A673 (cell line): ENCODE measurements at regions not wholly inside any gene's neighbourhood (a gene's known extent, or its start where the extent isn't known, plus 50 kb on each side); places are given as distances from the start of the nearest gene placed in this dataset.
A peak's percentile ranks its signal among the peaks of the same experiment; 100 is the strongest.

Experiments used
- BruUV-seq: library from RNA; stranded (reverse); fragments of 400-500 nt; replicated peaks from 2 replicates; lab custom pipeline; 2021; lab: Mats Ljungman, UMichigan
- CTCF ChIA-PET: fragments of 300-600 bp; sonication (Branson Sonifier 250); formaldehyde crosslinking; loops from one replicate; lab custom pipeline; 2022; ENCODE audit warnings: antibody characterized with exemption; lab: Charles Lee
- POLR2A ChIA-PET: fragments of 300-600 bp; sonication (Branson Sonifier 250); formaldehyde crosslinking; loops from one replicate; lab custom pipeline; 2022; ENCODE audit warnings: antibody characterized with exemption; ENCODE audit not compliant: low non-redundant PET; lab: Charles Lee
- DNase-seq: peaks from one replicate; pipeline ENCODE4 v3.0.0-alpha.2; 2015; ENCODE audit warnings: low spot score
- H3K27ac ChIP-seq: fragments of 200-600 bp; sonication (generic); 2 replicates; pipeline ENCODE4 v1.5.1; 2016; ENCODE audit warnings: mixed run types, low read depth, mild to moderate bottlenecking, mixed read lengths, antibody characterized with exemption, low read length; ENCODE audit not compliant: poor library complexity, severe bottlenecking
- H3K27me3 ChIP-seq: fragments of 200-600 bp; sonication (generic); replicated peaks from 2 replicates; pipeline ENCODE4 v1.6.1; 2017; ENCODE audit warnings: mixed run types, low read depth, mild to moderate bottlenecking, mixed read lengths, antibody characterized with exemption, low read length; ENCODE audit not compliant: insufficient read depth, poor library complexity
- H3K36me3 ChIP-seq: fragments of 200-600 bp; sonication (generic); 2 replicates; pipeline ENCODE4 v1.6.1; 2016; ENCODE audit warnings: mixed run types, mild to moderate bottlenecking, mixed read lengths, antibody characterized with exemption, low read length; ENCODE audit not compliant: insufficient read depth, poor library complexity, severe bottlenecking
- H3K4me1 ChIP-seq: fragments of 200-600 bp; sonication (generic); 2 replicates; pipeline ENCODE4 v1.6.1; 2017; ENCODE audit warnings: mixed run types, mild to moderate bottlenecking, mixed read lengths, antibody characterized with exemption, low read length; ENCODE audit not compliant: insufficient read depth, poor library complexity, severe bottlenecking
- H3K4me3 ChIP-seq: fragments of 200-600 bp; sonication (generic); 2 replicates; pipeline ENCODE4 v1.5.1; 2016; ENCODE audit warnings: low read depth, mixed run types, mild to moderate bottlenecking, mixed read lengths, low read length; ENCODE audit not compliant: poor library complexity, severe bottlenecking
- H3K9me3 ChIP-seq: fragments of 200-600 bp; sonication (generic); 2 replicates; pipeline ENCODE4 v1.6.1; 2016; ENCODE audit warnings: mixed run types, low read depth, mild to moderate bottlenecking, mixed read lengths, antibody characterized with exemption, low read length; ENCODE audit not compliant: poor library complexity, severe bottlenecking
- CTCF ChIP-seq: fragments of 300-800, 200-600 bp; sonication (generic); conservative IDR thresholded peaks from 2 replicates; pipeline ENCODE4 v1.5.1; 2017; ENCODE audit warnings: low read depth, mild to moderate bottlenecking, antibody characterized with exemption, low read length, moderate library complexity, mixed read lengths
- EZH2 ChIP-seq: fragments of 200-600 bp; sonication (generic); IDR thresholded peaks from 2 replicates; pipeline ENCODE4 v1.6.1; 2017; ENCODE audit warnings: borderline replicate concordance, low read depth, mild to moderate bottlenecking, mixed read lengths, antibody characterized with exemption, low read length; ENCODE audit not compliant: poor library complexity, severe bottlenecking
- intact Hi-C: fragments of 100-400 bp; cut with micrococcal nuclease; formaldehyde crosslinking; loops from one replicate; pipeline ENCODE4 v1.10.0; 2022; ENCODE audit not compliant: unreplicated experiment

- BruUV-seq: no TSS peak
- TF ChIP-seq CTCF (no peak), EZH2 (no peak)
- POLR2A ChIA-PET: no interaction called here
- Histone ChIP-seq H3K4me3 (no peak overlapping the region), H3K27ac (no peak overlapping the region), H3K9me3 (no peaks in the 10 kb centered on the region), H3K4me1 (no peaks in the 10 kb centered on the region), H3K36me3 (no peaks in the 10 kb centered on the region), H3K27me3 (no peaks in the 10 kb centered on the region)
- intact Hi-C loops: no loop called here
- CTCF ChIA-PET: no interaction called here
- no peak for DNase-seq
These were observed 436.8 kb downstream of the BCL11B start for GRCh38 chr14:98835051-98835824.

GRCh38 chr14:98835825-98836100, 436.2 kb downstream of the BCL11B start:
- H3K27me3 ChIP-seq: no peaks in the 10 kb centered on the region
- no peak overlapping the region for H3K27ac ChIP-seq
- CTCF ChIA-PET: no interaction called here
- no peak for TF ChIP-seq CTCF
- no peaks in the 10 kb centered on the region for H3K36me3 ChIP-seq
- no TSS peak for BruUV-seq
- no peak overlapping the region for H3K4me3 ChIP-seq
- H3K4me1 ChIP-seq: no peaks in the 10 kb centered on the region
- no peaks in the 10 kb centered on the region for H3K9me3 ChIP-seq
- DNase-seq: no peak
- intact Hi-C loops: no loop called here
- POLR2A ChIA-PET: no interaction called here

GRCh38 chr14:98840091-98840490, 431.9 kb downstream of the BCL11B start:
- Histone ChIP-seq H3K4me3 (no peak overlapping the region), H3K9me3 (no peaks in the 10 kb centered on the region), H3K27me3 (no peaks in the 10 kb centered on the region), H3K4me1 (no peaks in the 10 kb centered on the region), H3K27ac (no peak overlapping the region), H3K36me3 (no peaks in the 10 kb centered on the region)
- CTCF ChIA-PET: no interaction called here
- peak; percentile 29 for DNase-seq
- no peak for TF ChIP-seq CTCF
- no peak for TF ChIP-seq EZH2
- no TSS peak for BruUV-seq
- POLR2A ChIA-PET: no interaction called here
- intact Hi-C loops: no loop called here
